Stimulated activated CD4-positive, alpha-beta T cell treated with anti-CD3 and anti-CD28 coated beads, Interleukin-2, amount 100 ng/mL, for 4 hours (primary cell): ENCODE measurements at regions not wholly inside any gene's neighbourhood (a gene's known extent, or its start where the extent isn't known, plus 50 kb on each side); places are given as distances from the start of the nearest gene placed in this dataset.
"Not testable (repeated sequence)": the region's sequence is repeated elsewhere in the genome, so short reads cannot be mapped to it uniquely, and the experiment has no call there.

Source experiments
- DNase-seq: peaks from one replicate; pipeline ENCODE4 v3.0.0-alpha.2; 2020; ENCODE audit warnings: low read depth

DNA sequence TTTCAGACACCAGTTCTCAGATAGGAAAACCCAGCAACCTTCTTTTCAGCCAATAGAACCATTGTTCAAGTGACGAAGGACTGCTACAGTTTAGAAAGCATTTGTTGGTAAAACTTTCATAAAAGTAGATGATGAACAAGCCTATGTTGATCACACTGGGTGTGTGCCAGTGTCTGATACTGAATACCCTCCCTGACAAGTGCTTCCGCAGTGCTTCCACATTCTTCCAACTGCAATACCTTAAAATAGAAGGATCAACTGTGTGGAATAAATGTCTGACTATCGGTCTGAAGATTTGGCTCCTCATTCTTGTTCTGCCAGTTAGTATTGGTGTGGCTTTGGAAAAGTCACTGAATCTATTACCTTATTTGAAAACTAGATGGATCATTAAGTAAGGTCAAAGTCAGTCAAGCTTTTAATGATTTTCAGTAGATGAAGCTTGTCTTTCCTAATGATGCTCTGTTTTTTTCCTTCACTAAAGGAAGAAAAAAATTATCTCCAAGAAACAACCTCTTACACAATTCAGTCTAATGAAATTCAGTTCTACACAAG is 479.4 kb upstream of the CBLB start:
- DNase-seq = no peak

DNA sequence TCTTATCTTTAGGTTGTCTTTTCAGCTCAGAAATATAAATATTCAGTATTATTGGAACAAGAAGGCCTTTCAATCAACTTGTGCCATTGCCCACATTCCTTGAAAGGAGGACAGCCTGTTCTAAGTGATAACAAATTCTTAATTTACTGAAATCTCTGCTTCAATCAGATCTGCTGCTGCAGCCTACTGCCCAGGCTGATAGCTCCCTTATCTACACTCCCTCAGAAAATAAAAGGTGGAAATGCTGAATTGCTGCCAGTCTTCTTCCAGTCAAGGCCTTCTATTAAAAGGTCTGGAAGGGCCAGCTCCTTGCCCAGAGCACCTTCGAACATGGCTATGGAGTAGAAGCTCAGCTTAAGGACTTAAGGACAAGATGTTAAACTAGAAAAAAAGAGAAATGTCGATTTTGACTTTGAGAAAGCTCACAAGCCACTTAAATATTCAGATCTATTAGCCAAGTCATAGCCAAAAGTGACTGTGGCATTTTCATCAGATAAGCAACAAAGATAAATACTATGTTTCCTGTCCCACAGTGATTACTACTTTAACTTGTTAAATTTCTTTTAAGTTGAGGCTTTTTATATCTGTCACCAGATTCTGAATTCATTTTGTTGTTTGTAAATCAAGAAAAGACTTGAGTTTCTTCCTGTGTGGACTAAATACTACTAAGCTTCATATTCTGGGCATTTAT is 480.5 kb upstream of the CBLB start:
- DNase-seq = no peak

- DNase-seq = no peak
These were observed 487.1 kb upstream of the CBLB start for GRCh38 chr3:106355873-106356272.

DNA sequence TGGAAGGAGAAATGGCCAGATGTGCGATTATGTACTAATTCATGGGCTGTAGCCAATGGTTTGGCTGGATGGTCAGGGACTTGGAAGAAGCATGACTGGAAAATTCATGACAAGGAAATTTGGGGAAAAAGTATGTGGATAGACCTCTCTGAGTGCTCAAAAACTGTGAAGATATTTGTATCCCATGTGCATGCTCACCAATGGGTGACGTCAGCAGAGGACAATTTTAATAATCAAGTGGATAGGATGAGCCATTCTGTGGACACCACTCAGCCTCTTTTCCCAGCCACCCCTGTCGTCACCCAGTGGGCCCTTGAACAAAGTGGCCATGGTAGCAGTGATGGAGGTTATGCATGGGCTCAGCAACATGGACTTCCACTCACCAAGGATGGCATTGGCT is 490.9 kb upstream of the CBLB start:
- no peak for DNase-seq

- DNase-seq = not testable (repeated sequence)
These were observed 492.1 kb upstream of the CBLB start for GRCh38 chr3:106360901-106361300.

DNA sequence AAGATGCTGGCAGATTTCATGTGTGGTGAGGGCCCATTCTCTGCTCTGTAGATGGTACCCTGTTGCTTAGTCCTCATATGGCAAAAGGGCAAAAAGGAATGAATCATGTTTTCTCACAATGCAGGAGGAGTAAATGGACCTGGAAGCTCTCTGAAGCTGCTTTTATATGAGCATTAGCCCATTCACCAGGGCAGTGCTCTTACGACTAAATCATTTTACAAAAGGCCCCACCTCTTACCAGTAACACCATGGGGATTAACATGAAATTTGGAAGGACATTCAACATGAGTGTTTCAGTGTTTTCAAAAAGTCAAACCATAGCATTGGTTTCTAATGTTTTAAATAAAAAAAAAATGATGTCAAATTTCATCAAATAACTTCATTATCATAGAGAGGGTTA is 495.7 kb upstream of the CBLB start:
- DNase-seq = no peak

DNA sequence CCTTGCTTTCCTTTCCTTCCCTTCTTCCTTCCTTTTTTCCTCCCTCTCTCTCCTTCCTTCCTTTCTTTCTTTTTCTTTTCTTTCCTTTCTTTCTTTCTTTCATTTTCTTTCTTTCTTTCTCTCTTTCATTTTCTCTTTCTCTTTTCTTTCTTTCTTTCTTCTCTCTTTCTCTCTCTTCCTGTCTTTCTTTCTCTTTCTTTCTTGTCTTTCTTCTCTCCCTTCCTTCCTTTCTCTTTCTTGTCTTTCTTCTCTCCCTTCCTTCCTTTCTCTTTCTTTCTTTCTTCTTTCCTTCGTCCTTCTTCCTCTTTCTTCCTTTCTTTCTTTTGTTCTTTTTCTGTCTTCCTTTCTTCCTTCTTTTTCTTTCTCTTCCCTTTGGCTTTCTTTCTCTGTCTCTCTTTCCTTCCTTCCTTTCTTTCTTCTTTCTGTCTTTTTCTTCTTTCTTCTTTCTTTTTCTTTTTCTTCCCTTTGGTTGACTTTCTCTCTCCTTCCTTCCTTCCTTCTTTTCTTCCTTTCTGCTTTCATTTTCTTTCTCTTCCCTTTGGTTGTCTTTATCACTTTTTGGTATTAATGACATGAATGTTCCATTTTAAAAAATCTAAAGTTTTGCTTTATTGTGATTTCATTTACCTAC is 496.4 kb upstream of the CBLB start:
- no peak for DNase-seq

DNA sequence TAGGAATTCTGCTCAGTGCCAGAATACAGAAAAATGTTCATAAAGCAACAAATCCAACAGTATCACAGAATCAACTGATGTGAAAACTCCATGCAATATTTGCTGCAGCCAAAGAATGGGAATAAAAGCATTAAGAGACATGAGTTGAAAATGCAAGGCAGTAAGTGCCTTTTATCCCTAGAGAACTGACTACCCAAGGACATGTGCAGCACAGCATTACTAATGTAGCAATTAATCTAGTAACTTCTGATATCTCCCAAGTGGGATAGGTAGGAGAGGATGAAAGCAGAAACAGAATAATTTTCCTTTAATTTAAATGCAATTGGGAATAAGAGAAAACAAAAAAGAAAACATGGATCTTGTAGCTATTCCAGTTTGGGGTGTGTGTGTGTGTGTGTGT is 497.5 kb upstream of the CBLB start:
- DNase-seq = no peak

DNA sequence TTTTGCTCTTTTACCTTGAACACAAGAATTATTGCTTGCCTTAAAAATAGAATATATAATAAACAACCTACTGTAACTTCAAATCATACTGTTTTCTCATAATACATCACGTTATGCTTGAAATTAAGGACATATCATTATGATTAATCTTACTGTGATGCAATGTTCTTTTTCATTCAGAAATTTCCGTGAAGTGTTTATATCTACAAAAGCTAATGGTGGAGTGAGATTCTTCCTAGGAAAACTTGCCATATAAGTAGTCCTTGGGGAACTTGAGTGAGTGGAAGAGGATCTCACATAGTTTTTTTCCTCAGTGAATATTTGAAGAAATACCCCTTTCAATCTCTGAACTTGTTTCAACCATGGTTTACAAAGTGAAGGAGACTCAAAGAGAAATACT is 498.7 kb upstream of the CBLB start:
- no peak for DNase-seq

DNA sequence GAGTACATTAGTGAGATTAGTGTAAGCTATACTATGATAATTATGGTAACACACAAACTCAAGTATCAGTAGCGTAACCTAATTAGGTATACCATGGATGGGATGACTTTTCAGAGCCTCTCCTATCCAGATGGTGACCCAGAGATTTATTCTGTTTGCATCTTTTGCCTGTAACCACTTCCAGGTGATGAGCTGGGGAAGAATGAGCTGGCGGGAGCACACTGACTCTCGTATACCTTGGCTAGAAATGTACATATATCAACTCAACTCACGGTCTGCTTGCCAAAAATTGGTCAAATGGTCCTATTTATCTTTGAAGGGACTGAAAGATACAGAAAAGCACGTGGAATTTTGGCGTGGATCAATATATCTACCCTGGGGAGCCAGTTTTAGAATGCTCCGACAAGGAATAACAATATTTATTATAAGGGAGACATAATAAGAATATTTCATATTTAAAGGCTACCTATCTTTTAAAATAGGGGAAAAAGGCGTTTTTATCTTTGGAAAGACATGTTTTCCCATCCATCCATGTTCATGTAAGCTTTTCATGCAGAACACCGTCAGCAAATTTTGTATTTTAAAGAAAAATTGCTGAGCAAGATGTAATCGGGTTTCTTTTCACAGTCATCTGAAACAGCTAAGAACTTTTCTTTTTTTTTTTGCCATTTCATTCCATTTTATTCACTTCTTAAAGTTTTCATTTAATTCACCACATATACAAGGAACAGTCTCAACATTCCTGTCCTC is 502.6 kb upstream of the CBLB start:
- no peak for DNase-seq

DNA sequence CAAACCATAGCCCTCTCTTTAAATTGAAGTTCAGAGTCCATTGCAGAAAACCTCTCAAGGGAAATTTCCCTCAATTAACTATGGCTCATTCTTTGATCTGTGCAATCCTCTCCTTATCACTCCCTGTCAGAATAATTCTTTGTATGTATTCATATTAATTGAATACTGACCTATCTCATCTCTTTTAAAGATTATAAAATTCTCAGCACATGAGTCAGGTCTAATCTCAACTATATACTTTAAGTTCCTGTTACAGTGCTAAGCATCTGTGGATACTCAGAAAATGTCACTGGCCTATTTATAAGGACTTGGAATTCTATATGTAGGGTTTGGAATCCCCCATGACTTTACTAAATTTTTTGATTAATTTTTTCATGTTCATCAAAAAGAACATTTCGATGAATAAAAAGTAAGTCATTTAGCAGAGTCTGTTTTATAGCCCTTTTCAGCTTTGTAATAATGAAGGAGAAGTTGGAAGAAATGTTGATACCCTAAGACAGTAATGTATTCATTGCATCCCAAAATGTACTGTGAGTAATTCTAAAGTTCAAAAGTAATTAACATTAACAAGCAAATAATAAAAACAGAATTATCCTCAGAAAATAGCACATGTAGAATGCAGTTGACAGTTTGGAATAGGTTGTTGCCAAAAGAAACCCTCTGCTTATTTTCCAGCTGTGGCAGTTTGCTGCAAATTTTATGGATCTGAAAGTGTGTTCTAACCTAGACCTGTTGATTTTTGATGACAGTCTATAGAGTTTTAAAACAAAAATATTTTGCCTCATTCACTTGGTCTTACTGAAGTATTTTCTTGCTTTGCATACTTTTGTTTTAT is 503.4 kb upstream of the CBLB start:
- no peak for DNase-seq

- no peak for DNase-seq
These were observed 504.0 kb upstream of the CBLB start for GRCh38 chr3:106372806-106373190.

DNA sequence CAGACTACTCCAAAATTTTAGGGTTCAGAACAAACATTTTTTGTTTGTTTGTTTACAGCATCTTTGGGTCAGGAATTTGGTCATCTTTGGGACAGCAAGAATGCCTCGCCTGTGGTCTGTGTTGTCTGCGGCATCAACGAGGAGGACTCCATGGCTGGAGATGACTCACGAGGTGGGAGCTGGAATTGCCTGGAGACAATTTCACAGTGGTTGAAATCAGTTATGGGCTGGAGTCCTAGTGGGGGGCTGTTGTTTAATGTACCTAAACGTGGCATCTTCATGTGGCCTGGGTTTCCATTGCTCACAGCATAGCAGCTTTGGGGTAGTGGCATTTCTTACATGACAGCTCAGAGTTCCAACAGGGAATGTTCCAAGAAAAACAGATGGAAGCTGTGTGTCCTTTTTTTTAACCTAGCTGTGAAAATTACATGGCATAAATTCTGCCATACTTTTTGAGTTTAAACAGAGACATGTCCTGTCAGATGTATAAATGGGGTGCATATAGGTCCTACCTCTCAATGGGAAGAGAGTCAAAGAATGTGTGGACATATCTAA is 507.3 kb upstream of the CBLB start:
- no peak for DNase-seq

- no peak for DNase-seq
These were observed 510.5 kb upstream of the CBLB start for GRCh38 chr3:106379251-106379750.

DNA sequence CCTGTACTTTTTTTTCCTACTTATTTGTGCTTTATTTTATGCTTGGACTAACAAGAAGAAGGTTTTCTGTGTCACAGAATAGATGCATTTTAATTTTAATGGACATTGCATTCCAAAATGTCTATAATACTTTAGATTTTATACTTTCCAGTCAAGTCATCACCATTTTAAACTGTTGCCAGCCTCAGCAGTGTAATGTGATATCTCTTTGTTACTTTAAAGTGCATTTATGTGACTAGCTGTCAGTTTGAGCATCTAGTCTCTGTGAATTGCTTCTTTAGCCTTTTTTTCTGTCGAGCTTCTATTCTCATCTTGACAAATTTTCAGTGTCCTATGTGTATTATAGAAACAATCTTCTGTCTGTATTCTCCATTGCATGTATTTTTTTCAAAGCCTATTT is 511.4 kb upstream of the CBLB start:
- no peak for DNase-seq

DNA sequence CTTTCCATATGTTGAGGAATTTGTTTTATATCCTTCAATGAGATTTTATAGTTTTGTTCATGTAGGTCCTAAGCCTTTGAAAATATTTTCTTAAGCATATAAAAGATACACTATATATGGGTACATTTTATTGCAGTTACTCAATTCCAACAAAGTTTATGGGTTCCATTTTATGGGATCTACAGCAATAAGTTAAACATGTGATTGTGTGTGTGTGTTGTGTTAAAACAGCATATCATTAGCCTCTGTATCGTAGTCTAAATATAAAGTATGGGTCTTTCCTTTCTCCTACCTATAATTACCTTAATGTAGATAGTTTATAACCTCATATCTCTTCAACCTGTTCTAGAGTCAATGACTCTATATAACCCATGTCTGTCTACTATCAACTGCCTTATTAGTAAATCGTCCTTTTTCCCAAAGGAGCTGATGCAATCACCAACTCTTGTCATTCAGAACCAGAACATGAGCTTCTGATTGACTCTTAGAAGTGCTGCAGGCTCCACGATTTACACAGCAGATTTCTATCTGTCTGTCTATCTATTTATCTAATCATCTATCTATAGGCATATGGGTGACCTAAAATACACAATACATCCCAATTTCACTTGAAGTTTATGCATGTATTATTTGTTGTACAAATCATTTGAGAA is 512.6 kb upstream of the CBLB start:
- no peak for DNase-seq

DNA sequence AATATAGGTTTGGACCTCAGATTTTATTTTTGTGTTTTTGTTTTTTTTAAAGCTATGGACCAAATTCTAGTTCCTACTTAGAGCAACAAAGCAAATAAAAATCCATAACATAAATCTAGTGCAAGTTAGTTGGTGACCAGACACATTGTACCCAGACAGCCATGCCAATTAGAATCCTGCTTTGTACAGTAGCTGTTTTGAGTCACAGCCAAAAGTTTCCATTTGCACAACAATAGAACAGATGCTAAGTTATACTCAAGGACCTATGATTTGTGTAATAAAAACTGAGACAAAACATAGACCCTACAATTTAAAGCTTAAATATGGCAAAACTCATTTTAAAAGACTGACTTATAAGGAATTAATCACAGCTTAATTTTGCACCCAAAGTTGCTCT is 513.1 kb upstream of the CBLB start:
- DNase-seq = no peak

GRCh38 chr3:106386050-106386449 is 517.2 kb upstream of the CBLB start:
- DNase-seq = no peak

DNA sequence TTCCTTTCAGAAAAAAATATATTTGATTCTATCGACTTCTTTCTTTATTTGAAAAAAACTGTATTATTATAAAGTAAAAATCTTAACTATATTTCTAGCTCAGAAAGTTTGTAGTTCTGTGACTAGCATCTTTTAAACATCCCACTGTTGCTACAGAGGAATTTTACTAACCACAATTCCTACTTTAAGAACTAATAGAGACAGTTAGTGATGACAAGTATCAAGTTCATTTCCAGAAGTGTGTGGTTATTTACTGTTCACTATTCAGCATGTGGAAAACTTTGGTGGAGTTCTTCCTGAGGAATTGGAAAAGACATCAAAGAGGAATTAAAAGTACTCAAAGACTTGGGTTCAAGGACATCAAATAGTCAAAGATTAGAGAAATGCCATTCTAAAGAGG is 524.1 kb upstream of the CBLB start:
- no peak for DNase-seq

GRCh38 chr3:106397006-106397405 is 528.2 kb upstream of the CBLB start:
- no peak for DNase-seq

DNA sequence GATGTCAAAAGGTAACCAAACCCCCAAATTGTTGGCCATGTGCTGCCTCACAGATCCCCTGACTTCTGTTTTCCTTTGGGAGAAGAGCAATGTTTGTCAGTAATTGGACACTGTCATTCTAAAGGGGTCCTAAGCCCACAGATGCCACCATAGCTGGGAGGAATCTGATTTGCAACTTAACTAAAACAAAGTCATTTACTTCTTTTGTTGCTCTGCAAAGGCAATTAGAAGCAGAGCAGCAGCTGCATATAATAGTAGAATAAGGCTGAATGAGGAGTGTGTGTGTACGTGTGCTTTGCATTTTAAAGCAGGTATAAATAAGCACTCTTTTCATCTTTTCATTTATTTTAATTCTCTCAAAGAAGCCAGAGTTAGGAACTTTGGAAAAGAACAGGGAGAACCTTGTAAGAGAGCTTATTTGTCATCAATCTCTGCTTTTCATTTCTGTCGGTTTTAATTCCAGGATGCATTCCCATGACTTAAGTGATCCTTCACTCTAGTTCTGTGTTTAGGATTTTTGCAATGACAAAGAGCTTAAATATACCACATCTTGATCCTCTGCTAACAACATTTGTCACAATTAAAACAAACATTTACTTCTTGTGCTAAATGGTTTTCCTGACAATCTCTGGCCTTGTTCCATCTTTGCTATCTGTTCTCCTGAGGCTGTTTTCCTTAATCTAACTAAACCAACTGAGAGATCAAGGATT is 530.2 kb upstream of the CBLB start:
- no peak for DNase-seq
